ENCODE measurements at regions not wholly inside any gene's neighbourhood (a gene's known extent, or its start where the extent isn't known, plus 50 kb on each side); places are given as distances from the start of the nearest gene placed in this dataset.
"Not testable (repeated sequence)": the region's sequence is repeated elsewhere in the genome, so short reads cannot be mapped to it uniquely, and the experiment has no call there.

DNA sequence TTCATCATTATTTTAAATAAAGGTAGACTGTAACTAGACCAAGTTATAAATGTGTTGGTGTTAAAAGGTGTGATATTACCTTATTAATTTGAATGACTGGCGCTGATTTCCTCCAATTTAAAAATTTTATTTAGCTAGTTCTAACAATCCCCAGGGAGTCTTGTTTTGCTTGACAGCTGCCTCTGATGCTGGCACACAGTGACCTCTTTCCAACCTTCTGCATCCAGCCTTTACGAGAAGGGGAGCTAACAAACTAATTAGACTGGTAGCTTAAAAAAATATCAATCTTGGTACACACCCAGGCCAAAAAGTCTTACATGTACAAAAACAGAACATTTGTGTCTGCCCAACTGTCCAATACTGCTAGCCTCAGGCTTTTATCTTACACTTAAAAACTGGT lies 51.8 kb upstream of the ENPEP start:
- FAIRE-seq (no peak), DNase-seq (ENCODE audit: low spot score in 2 of 2) (no peak)

- DNase-seq (ENCODE audit: low spot score in 2 of 2) (no peak), FAIRE-seq (no peak)
These were observed 57.3 kb upstream of the ENPEP start for GRCh38 chr4:110418641-110419040.

GRCh38 chr4:110417136-110417535 lies 58.8 kb upstream of the ENPEP start:
- DNase-seq (ENCODE audit: low spot score in 2 of 2) (no peak), FAIRE-seq (no peak)

GRCh38 chr4:110415478-110415877 lies 60.5 kb upstream of the ENPEP start:
- FAIRE-seq (no peak), DNase-seq (ENCODE audit: low spot score in 2 of 2) (no peak)

GRCh38 chr4:110415041-110415440 lies 60.9 kb upstream of the ENPEP start:
- no peak for FAIRE-seq

DNA sequence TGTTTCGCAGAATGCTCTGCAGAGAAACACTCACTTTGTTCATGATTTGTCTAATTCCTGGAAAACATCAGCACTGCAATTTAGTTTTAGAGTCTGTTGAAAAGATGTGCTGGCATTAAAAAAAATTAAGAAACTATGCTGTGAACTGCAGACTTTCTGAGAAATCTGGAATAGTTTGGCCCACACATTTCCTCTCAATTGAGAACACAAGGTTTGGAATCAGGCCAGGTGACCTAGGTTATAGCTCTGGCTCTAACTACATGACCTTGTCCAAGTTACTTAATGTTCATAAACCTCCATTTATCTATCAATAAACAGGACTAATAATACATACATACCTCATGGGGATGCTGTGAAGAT lies 61.4 kb upstream of the ENPEP start:
- FAIRE-seq (no peak), DNase-seq (ENCODE audit: low spot score in 2 of 2) (no peak)

More at GRCh38 chr4:110415041-110415440, 60.9 kb upstream of the ENPEP start:
- DNase-seq (ENCODE audit: low spot score in 2 of 2): no peak

GRCh38 chr4:110413807-110414560 lies 62.0 kb upstream of the ENPEP start:
- not testable (repeated sequence) for DNase-seq (ENCODE audit: low spot score in 2 of 2); FAIRE-seq

GRCh38 chr4:110412354-110413065 lies 63.4 kb upstream of the ENPEP start:
- DNase-seq (ENCODE audit: low spot score in 2 of 2): no peak
- no peak for FAIRE-seq

GRCh38 chr4:110411574-110412011 lies 64.4 kb upstream of the ENPEP start:
- DNase-seq (ENCODE audit: low spot score in 2 of 2) (no peak), FAIRE-seq (no peak)

GRCh38 chr4:110410853-110411573 lies 64.9 kb upstream of the ENPEP start:
- DNase-seq (ENCODE audit: low spot score in 2 of 2); FAIRE-seq: not testable (repeated sequence)

- DNase-seq (ENCODE audit: low spot score in 2 of 2): no peak
- FAIRE-seq: no peak
These were observed 75.9 kb upstream of the ENPEP start for GRCh38 chr4:110400086-110400485.

- not testable (repeated sequence) for DNase-seq (ENCODE audit: low spot score in 2 of 2); FAIRE-seq
These were observed 76.9 kb upstream of the ENPEP start for GRCh38 chr4:110399046-110399445.

DNA sequence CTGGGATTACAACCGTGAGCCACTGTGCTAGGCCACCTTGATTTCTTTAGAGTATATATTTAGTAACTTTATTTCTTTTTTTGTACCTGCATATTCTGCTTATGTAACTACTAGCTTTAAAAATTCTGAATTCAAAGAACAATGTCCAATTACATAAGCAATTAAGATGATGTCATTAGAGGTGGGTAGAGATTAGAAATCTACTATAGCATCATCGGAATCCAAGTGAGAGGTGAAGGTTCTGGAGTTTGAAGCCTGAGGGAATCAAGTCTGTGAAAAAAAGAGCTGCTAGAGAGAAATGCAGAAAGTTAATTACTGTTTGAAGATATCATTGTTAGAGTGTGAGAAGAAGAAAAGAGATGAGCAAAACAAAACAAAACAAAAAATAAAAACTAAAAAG lies 79.0 kb upstream of the ENPEP start:
- DNase-seq (ENCODE audit: low spot score in 2 of 2) (no peak), FAIRE-seq (no peak)

DNA sequence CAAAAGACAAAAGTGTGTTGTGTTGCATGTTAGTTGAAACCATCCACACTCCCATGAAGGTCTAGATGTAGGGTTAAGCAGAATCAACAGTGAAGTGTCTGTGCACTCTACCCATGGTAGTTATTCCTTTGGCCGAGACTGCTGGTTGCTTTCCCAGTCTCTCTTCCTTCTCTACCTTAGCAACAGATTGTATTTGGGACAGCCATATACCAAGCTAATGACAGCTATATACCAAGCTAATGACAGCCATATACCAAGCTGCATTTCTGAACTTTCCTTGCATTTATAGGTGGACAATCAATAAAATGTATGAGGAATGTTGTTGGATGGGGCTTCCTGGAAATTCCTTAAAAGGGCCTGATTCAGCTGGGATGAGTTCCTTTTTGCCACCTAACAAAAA lies 80.5 kb upstream of the ENPEP start:
- FAIRE-seq (no peak), DNase-seq (ENCODE audit: low spot score in 2 of 2) (no peak)

DNA sequence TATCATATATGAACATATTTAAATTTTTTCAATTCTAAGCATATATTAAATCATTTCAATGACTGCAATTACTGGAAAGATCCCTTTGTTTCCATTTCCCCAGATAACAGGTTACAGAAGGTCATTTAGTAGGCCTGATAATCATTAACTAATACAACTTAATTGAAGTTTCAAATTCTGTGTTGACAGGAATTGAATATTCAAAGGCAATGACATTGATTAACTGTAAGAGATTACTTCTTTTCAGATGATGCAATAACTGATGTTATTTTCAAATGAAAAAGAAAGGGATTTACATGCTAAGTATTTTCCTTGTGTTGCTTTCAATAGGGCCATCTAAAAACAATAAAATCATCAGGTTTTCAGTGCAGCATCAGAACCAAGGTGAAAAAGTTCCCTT lies 81.1 kb upstream of the ENPEP start:
- no peak for FAIRE-seq

GRCh38 chr4:110381784-110382183 lies 94.2 kb upstream of the ENPEP start:
- FAIRE-seq: no peak
- no peak for DNase-seq (ENCODE audit: low spot score in 2 of 2)

More for the DNA sequence above, 81.1 kb upstream of the ENPEP start:
- no peak for DNase-seq (ENCODE audit: low spot score in 2 of 2)

- FAIRE-seq (no peak), DNase-seq (ENCODE audit: low spot score in 2 of 2) (no peak)
These were observed 103.5 kb upstream of the ENPEP start for GRCh38 chr4:110372485-110372884.

DNA sequence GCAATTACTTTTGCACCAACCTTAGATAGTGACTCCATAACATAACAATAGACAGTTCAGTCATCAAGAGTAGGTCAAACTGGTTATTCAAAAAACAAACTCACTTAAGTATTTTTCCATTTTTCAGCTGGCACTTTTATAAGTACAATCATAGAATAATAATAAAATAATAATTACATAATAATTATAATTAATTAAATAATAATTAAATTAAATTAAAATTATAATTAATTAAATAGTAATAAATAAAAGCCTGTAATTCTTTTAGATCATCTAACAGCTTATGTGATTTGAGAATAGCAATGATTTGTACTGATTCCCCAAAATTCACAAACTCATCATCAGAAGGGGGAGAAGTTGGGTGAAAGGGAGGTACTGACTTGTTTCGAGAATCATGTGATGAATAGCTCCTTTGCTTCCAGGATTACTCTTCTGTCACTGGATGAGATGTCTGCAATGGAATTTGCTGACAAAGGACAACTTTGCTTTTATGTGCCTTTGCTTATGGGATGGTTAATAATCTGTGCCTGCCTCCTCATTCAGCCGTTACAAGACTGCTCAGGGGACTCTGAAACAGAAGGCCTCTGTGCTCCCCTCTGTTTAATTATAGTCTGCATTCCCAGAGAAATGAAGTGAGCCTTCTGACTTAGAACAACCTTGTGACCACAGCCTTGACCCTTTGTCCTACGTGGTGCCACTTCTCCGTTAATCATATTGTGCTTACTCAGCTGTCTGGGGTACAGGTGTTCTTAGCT lies 104.8 kb upstream of the ENPEP start:
- FAIRE-seq: no peak

GRCh38 chr4:110368409-110368808 lies 107.5 kb upstream of the ENPEP start:
- FAIRE-seq: no peak
- no peak for DNase-seq (ENCODE audit: low spot score in 2 of 2)

More for the DNA sequence above, 104.8 kb upstream of the ENPEP start:
- no peak for DNase-seq (ENCODE audit: low spot score in 2 of 2)

DNA sequence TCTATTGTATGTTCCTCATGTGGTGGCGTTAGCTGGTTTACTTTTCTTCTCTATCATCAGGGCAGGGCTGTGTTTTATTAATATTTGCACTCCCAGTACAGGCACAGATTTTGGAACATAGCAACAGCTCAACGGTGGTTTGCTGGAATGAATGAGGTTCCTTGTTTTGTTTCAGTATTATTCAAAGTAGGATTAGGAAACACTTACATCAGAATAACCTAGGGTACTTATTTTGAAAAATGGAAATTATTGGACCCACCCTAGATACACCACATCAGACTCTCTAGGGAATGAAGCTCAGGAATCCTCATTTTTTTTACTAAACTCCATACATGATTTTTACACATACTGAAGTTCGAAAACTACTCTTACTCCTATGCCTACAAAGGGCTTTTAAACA lies 108.8 kb upstream of the ENPEP start:
- no peak for DNase-seq (ENCODE audit: low spot score in 2 of 2)
- FAIRE-seq: no peak

DNA sequence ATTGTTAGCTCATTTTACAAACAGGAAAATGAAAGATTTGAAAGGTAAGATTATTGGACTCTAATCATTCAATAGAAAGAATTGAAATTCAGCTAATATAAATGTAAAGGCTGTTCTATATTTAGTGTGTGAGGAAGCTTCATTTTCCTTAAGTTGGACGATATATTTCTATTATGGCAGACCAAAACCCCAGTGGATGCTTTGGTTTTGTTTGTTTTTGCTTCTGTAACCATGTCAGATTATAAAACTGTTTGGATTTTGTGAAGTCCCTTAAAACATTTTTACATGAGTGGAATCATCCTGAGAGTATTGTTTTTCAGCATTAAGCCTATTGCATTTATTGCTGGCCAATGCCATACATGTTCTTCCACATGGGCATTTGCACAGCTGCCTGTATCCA lies 110.2 kb upstream of the ENPEP start:
- no peak for DNase-seq (ENCODE audit: low spot score in 2 of 2)
- no peak for FAIRE-seq
